OCI-LY7 (cell line): ENCODE measurements at regions not wholly inside any gene's neighbourhood (a gene's known extent, or its start where the extent isn't known, plus 50 kb on each side); places are given as distances from the start of the nearest gene placed in this dataset.

Experiments used
- CTCF ChIP-seq: fragments of 200-600 bp; sonication (generic); conservative IDR thresholded peaks from 2 replicates; pipeline ENCODE4 v1.5.1; 2014; ENCODE audit warnings: mild to moderate bottlenecking, antibody characterized with exemption, low read length, moderate library complexity, mixed read lengths
- EZH2phosphoT487 ChIP-seq: fragments of 200-600 bp; sonication (generic); IDR thresholded peaks from 2 replicates; pipeline ENCODE4 v1.6.1; 2018; ENCODE audit warnings: low read depth, borderline replicate concordance, mild to moderate bottlenecking, mixed run types, antibody characterized with exemption, low read length, moderate library complexity, mixed read lengths

GRCh38 chr6:94254689-94255088 lies 835.3 kb upstream of the EPHA7 start:
- TF ChIP-seq CTCF (no peak), EZH2phosphoT487 (no peak)
